ENCODE measurements at regions not wholly inside any gene's neighbourhood (a gene's known extent, or its start where the extent isn't known, plus 50 kb on each side); places are given as distances from the start of the nearest gene placed in this dataset.
A peak's percentile ranks its signal among the peaks of the same experiment; 100 is the strongest.

DNA sequence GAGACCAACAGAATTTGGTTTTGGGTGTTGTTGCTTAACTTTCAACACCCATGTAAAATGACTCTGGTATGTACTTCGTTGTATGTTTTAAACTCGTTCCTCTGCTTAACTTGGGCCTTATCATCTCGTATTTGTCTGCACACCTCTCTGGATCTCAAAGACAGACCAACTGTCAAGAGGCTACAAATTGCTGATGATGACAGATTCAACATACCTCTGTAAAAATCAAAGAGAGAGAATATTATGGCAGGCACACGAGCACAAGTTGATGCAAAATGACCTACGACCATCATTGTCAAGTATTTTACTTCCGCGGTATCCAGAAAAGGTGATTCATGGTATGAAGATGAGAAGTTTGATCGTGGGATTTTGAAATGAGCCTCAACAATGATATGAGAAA lies 132.1 kb upstream of the ARGLU1 start:
- Histone ChIP-seq H4K20me1 (replicated peaks; ENCODE audit: control insufficient read depth, extremely low read depth, insufficient read depth, low read length) (no peaks in the 10 kb centered on the region), H3K36me3 (ENCODE audit: control insufficient read depth in 2 of 2, extremely low read depth in 1 of 2, insufficient read depth in 2 of 2, low read length in 2 of 2) (no peaks in the 10 kb centered on the region), H3K9me3 (replicated peaks; ENCODE audit: control insufficient read depth, insufficient read depth, low read length) (no peaks in the 10 kb centered on the region), H3K27ac (ENCODE audit: insufficient read depth, low read depth, low read length) (no peak overlapping the region), H3K9me1 (replicated peaks; ENCODE audit: control insufficient read depth, extremely low read depth, insufficient read depth, low read length) (no peaks in the 10 kb centered on the region), H3K79me2 (ENCODE audit: control insufficient read depth, insufficient read depth, low read length) (no peaks in the 10 kb centered on the region), H3K4me1 (ENCODE audit: control insufficient read depth, extremely low read depth, insufficient read depth, low read length) (no peaks in the 10 kb centered on the region), H3K4me2 (ENCODE audit: insufficient read depth, low read length) (no peak overlapping the region), H3K9ac (replicated peaks; ENCODE audit: extremely low read depth, insufficient read depth, low read length) (no peak overlapping the region), H3K27me3 (ENCODE audit: control insufficient read depth in 2 of 2, insufficient read depth in 2 of 2, low read length in 2 of 2) (no peaks in the 10 kb centered on the region), H3K4me3 (replicated peaks in 1 of 3; ENCODE audit: insufficient read depth in 1 of 3, low read depth in 1 of 3, low read length in 3 of 3) (no peak overlapping the region), H2AFZ (ENCODE audit: low read depth, low read length) (no peak overlapping the region)
- TF ChIP-seq, protein P1, sequence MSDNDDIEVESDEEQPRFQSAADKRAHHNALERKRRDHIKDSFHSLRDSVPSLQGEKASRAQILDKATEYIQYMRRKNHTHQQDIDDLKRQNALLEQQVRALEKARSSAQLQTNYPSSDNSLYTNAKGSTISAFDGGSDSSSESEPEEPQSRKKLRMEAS (IDR thresholded peaks at IDR 0.05; ENCODE audit: insufficient read depth, insufficient read length): no peak
- no peak for TF ChIP-seq GATA2 (IDR thresholded peaks at IDR 0.05; ENCODE audit: insufficient read depth, insufficient read length, low read depth, low read length)
- ChIA-PET POLR2A (no interaction called here), CTCF (no interaction called here)
- intact Hi-C loops (cut with micrococcal nuclease): no loop called here
- dilution Hi-C loops (cut with MboI; ENCODE audit: extremely low pct_ligation_motif_present, low sequenced_read_pairs): no loop called here
- DNase-seq (ENCODE audit: low read depth, low spot score): no peak
- peak; percentile 62 for FAIRE-seq
- no TSS peak for BruUV-seq (replicated peaks)

GRCh38 chr13:106699311-106699710 lies 131.4 kb upstream of the ARGLU1 start:
- no peak for TF ChIP-seq JUN (IDR thresholded peaks at IDR 0.05; ENCODE audit: borderline replicate concordance, insufficient read depth, insufficient read length, low read depth)
- no peak for TF ChIP-seq GATA2 (IDR thresholded peaks at IDR 0.05; ENCODE audit: insufficient read depth, insufficient read length, low read depth, low read length)
- no peak for TF ChIP-seq EZH2 (IDR thresholded peaks at IDR 0.05; ENCODE audit: borderline replicate concordance, low read depth, low read length, severe bottlenecking)
- TF ChIP-seq CTCF (IDR thresholded peaks at IDR 0.05; ENCODE audit: extremely low read depth in 1 of 2, insufficient read depth in 1 of 2, low read depth in 1 of 2, low read length in 2 of 2): no peak
- no peak for TF ChIP-seq POLR2A (IDR thresholded peaks at IDR 0.05; ENCODE audit: low read depth, low read length)
- CTCF ChIA-PET: no interaction called here

More at GRCh38 chr13:106699311-106699710, 131.4 kb upstream of the ARGLU1 start:
- no peak for DNase-seq (ENCODE audit: low read depth, low spot score)
- Histone ChIP-seq H3K36me3 (ENCODE audit: control insufficient read depth in 2 of 2, extremely low read depth in 1 of 2, insufficient read depth in 2 of 2, low read length in 2 of 2) (no peaks in the 10 kb centered on the region), H4K20me1 (replicated peaks; ENCODE audit: control insufficient read depth, extremely low read depth, insufficient read depth, low read length) (no peaks in the 10 kb centered on the region), H3K79me2 (ENCODE audit: control insufficient read depth, insufficient read depth, low read length) (no peaks in the 10 kb centered on the region), H3K9me3 (replicated peaks; ENCODE audit: control insufficient read depth, insufficient read depth, low read length) (no peaks in the 10 kb centered on the region), H3K4me3 (replicated peaks in 1 of 3; ENCODE audit: insufficient read depth in 1 of 3, low read depth in 1 of 3, low read length in 3 of 3) (no peak overlapping the region), H3K27me3 (ENCODE audit: control insufficient read depth in 2 of 2, insufficient read depth in 2 of 2, low read length in 2 of 2) (no peaks in the 10 kb centered on the region), H3K9ac (replicated peaks; ENCODE audit: extremely low read depth, insufficient read depth, low read length) (no peak overlapping the region), H3K9me1 (replicated peaks; ENCODE audit: control insufficient read depth, extremely low read depth, insufficient read depth, low read length) (no peaks in the 10 kb centered on the region), H3K4me1 (ENCODE audit: control insufficient read depth, extremely low read depth, insufficient read depth, low read length) (no peaks in the 10 kb centered on the region), H3K27ac (ENCODE audit: insufficient read depth, low read depth, low read length) (no peak overlapping the region), H2AFZ (ENCODE audit: low read depth, low read length) (no peak overlapping the region), H3K4me2 (ENCODE audit: insufficient read depth, low read length) (no peak overlapping the region)
- no peak for FAIRE-seq
- POLR2A ChIA-PET: no interaction called here
- dilution Hi-C loops (cut with MboI; ENCODE audit: extremely low pct_ligation_motif_present, low sequenced_read_pairs): no loop called here
- no TSS peak for BruUV-seq (replicated peaks)
- intact Hi-C loops (cut with micrococcal nuclease): no loop called here
